NCI-H1930 (cell line): ENCODE measurements at regions not wholly inside any gene's neighbourhood (a gene's known extent, or its start where the extent isn't known, plus 50 kb on each side); places are given as distances from the start of the nearest gene placed in this dataset.
"Not testable (repeated sequence)": the region's sequence is repeated elsewhere in the genome, so short reads cannot be mapped to it uniquely, and the experiment has no call there.

ENCODE experiments used
- DNase-seq, 2 experiments: peaks; one replicate each; lab custom pipeline; 2025; lab: John Stamatoyannopoulos, UW

DNA sequence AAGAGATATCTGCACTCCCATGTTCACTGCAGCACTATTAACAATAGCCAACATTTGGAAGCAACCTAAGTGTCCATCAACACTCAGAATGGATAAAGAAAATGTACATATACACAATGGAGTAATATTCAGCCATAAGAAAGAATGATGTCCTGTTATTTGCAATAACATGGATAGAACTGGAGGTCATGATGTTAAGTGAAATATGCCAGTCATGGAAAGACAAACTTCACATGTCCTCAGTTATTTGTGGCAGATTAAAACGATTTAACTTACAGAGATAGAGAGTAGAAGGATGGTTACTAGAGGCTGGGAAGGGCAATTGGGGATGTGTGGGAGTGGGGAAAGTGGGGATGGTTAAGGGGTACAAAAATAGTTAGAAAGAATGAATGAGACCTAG lies 110.3 kb upstream of the PCSK5 start:
- no peak for DNase-seq

DNA sequence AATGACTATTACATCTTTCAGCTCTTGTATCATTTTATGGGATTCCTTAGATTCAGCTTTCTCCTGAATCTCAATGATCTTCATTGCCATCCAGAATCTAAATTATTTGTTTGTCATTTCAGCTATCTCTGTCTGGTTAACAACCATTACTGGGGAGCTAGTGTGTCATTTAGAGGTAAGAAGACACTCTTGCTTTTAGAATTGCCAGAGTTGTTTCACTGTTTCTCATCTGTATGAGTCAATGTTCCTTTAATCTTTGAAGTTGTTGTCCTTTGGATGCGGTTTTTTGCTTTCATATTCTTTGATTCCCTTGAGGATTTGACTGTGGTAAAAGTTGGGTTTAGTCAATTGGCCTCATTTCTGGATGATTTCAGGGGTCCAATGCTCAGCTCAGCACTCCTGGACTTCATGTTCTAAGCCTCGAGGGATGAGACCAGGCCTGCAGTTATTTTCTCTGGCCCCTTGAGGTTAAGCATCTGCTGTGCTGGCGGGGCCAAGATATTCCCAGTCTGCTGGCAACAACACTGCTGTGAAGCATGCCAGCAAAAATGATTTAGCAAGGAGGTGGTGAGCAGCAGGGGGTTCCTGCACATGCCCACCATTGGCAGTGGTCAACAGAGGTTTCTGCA lies 102.4 kb upstream of the PCSK5 start:
- DNase-seq, result no peak

DNA sequence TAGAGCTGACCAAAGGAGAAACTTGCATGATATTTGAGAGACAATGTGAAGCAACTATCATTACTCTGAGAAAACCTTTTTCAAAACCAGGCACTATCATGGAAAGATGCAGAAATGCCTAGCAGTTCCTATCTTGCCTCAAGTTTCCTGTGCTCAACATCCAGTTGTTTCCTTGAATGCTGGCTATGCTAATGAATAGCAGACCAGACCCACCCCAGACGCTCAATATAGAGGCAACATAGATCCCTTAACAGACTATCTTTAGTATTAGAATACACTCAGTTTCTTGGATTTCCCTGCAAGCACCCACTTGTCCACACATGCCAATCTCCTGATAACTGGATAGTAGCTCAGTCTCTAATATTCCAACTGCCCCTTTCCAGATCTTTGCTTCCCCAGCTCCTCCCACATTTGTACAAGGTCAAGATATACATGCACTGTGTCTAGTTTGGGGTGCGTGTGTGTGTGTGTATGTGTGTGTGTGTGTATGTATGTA lies 93.3 kb upstream of the PCSK5 start:
- DNase-seq, result no peak

DNA sequence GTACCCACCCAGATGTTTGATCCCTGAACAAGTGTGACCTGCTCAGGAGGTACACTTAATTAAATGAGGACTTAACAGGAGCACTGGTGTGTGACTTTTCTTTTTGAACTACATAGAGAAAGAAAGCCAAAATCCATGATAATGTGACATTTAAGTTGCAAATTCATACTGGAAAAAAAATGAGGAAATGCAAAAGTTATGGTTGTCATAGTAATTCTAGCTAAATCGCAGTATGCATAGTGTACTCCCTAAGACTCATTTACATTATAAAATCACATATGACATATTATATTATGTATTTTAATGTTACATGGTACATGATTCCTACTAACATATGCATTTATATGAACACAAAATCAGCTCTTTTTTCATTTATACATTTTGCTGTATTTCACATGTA lies 92.0 kb upstream of the PCSK5 start:
- no peak for DNase-seq

DNA sequence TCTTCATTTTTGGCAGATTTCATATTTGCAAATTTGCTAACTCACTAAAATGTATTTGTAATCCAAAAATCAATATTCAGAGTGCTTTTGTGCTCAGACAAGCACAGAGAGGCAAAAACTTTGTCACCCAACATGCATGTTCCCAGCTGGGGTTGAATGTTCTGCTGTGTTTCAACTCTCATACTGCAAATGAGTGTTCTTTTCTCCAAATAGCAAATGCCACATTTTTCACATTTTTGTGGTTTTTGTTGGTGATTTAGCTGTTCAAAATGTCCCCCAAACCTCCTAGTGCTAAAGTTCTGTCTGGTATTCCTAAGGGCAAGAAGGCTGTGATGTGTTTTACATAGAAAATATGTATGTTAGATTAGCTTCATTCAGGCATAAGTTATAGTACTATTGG lies 87.3 kb upstream of the PCSK5 start:
- no peak for DNase-seq

DNA sequence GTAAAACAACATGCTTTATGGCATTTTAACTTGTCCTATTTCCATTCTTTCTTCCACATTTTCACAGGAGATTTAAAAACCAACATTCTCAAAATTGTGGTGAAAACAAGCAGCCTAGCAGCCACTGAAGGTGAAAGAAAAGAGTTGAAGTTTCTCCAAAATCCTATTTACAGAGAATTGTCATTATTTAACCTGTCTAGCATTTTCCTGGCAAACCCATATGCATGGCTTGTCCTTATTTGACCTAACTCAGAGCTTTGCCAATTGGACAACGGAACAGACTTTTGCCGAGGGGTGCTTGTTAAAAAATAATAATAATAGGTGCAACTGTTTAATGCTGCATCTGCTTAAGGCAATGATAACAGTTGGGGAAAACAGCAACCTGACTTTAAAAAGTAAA lies 80.4 kb upstream of the PCSK5 start:
- DNase-seq, result no peak

DNA sequence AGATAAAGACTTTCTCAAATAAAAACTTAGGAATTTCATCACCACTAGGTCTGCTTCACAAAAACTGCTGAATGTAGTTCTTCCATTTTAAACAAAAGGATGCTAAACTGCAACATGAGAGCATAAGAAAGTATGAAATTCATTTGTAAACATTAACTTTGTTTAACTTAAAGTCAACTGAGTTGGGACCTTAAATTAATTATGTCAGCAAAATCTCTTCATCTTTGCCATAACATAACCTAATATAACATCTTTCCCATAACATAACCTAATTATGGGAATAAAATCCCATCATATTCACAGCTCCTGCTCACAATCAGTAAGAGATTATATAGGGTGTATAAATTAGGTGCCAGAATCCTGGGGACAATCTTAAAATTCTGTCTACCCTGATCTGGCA lies 78.8 kb upstream of the PCSK5 start:
- no peak for DNase-seq

DNA sequence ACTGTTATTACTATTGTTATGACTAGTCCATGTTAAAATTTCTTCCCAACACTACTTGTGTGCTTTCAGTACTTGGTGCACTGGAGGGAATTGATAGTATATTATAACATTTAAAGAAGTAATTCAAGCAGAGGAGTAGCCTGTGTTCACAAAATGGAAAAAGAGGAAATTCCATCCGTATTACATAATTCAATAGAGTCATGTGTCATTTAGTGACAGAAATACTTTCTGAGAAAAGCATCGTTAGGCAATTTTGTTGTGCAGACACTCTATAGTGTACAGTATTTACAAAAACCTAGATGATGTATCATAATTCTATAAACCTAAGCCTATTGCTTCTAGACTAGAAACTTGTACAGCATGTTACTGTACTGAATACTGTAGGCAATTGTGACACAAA lies 78.3 kb upstream of the PCSK5 start:
- no peak for DNase-seq

DNA sequence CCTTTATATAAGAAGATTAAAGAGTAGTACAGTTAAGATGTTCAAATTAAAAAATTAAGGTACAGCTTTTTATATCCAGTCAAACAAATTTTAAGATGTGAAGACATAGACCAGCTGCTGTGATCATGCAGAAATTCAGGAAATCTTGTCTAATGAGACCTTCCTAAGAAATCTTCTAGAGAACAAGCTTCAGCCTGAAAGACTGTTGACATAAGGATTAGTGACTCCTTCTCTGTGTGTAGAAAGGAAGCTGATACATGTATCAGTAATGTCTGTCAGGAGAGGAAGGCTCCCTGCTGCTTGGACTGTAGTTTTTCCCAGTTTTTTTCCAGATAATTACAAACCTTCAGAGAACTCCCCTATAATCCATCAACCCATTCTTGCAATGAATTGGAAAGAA lies 75.8 kb upstream of the PCSK5 start:
- no peak for DNase-seq

DNA sequence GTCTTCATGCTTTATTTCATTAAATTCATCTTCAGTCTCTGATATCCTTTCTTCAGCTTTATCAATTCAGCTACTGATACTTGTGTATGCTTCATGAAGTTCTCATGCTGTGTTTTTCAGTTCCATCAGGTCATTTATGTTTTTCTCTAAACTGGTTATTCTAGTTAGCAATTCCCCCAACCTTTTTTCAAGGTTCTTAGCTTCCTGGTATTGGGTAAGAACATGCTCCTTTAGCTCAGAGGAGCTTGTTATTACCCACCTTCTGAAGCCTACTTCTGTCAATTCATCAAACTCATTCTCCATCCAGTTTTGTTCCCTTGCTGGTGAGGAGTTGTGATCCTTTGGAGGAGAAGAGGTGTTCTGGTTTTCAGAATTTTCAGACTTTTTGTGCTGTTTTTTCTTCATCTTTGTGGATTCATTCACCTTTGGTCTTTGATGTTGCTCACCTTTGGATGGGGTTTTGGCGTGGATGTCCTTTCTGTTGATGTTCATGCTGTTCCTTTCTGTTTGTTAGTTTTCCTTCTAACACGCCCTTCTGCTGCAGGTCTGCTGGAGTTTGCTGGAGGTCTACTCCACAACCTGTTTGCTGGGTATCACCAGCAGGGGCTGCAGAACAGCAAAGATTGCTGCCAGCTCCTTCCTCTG lies 69.9 kb upstream of the PCSK5 start:
- DNase-seq, result not testable (repeated sequence)

DNA sequence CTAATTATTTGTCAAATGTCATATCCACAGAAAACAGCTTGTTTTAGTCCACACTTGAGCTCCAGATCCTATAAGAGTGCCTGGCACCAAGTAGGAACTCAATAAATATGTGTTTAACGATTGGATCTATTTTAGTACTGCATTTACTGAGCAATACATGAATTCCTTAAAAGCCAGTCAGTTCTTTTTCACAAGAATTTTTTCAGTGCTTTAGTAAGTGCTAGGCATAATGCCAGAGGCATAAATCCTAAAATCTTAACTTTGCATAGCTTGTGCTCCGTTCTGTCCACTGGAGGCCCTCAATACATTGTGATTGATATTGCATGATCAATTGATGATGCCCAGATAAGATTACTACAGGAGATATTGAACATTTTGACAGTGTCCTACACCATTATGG lies 67.3 kb upstream of the PCSK5 start:
- DNase-seq, result no peak

DNA sequence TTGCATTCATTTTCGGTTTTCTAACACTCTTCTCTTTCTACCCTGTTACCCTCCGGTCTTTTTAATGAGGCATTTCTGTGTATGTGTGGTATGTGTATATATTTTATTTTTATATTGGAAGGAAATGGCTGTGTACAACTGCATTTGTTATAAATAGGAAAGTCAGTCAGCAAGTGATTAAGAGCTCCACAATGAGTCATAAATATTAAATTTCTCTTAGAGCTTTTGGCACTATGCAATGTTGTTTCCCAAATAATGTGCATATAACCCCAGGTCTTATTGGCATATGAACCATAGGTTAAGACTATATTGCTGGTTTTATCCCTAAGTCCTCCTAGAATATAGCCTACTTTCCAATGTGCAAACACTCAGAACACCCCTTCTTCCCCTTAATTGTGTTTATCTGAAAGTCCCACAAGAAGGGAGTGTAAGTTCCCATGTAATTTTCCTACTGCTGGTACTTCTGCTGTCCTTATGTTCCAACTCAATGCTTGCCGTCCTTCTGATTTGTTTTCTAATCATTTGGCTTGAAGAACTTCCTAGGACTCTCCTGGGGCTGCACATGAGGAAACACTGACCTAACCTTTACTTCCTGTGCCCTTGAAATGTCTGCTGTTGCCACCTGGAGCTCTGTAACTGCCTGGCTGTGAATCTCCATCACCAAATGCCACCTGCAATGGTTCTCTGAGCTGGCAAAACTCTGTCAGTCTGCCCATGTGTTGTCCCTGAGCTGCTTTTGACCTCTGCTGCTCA lies 65.5 kb upstream of the PCSK5 start:
- DNase-seq, result no peak

DNA sequence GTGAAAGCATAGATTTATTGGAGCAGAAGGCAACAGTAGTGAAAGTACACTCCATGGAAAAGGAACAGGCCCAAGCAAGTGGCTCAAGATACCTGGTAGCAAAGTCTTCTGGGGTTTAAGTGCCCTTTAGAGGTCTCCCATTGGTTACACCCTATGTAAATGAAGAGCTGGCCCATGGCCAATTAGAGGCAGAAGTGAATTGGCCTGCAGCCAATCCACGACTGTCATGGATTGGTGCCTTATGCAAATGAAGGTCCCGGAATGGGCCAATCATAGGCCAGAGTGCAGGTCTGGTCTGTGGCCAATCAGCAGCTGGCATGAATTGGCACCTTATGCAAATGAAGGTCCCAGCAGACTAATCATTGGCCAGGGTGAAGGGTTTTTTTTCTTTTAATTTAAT lies 64.2 kb upstream of the PCSK5 start:
- DNase-seq, result no peak

DNA sequence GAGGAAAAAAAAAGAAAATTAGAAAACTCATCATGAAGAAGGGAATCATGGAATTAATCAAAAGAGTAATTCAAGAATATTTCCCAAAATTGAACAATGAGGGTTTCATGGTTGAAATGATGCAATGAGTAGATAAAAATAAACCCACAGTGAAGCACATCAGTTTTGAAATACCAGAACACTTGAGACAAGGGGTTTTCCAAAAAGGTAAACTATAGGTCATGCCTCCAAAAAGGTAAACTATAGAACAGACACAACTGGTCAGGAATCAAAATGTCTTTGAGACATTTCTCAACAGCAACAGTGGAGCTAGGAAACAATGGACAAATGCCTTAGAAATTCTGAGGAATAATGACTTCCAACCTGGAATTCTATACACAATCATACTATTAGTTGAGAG lies 60.2 kb upstream of the PCSK5 start:
- no peak for DNase-seq

DNA sequence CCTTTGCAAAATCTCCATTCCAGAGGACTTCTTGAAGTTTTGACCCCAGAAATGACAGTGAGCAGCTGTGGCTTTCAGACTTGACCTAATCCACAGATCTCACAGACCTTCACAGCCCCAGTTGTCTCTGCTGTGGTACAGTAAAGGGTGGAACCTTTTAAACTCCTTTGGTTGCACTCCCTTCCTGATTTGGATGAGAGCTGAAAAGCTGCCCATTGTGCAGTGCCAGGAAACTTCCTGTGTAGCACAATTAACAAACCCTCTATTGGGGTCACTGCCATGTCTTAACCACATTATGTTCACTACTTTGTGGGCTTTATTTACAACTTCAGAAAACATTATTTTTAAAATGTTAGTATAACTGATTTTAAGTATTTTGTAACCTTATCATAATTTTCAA lies 56.7 kb upstream of the PCSK5 start:
- no peak for DNase-seq

DNA sequence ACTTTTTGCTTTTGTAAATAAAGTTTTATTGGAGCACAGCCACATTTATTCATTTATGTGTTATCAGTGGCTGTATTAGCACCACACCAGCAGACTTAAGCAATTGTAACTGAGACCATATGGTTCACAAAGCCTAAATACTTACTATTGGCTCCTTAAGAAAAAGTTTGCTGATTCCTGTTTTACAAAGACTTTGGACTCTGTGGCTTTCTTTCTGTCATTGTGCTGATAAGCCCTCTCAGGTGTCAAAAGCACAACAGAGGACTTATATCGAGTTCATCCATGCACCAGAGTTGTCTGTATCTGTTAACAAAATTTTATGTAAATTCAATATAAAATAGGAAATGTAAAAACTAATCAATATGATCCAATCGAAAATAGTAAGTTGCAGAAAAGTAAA lies 55.6 kb upstream of the PCSK5 start:
- no peak for DNase-seq
